ENCODE measurements at regions not wholly inside any gene's neighbourhood (a gene's known extent, or its start where the extent isn't known, plus 50 kb on each side); places are given as distances from the start of the nearest gene placed in this dataset.

- Histone ChIP-seq H3K27ac (ENCODE audit: low read length) (no peak overlapping the region), H3K9me3 (ENCODE audit: control insufficient read depth, low read depth, low read length) (no peaks in the 10 kb centered on the region), H3K4me1 (ENCODE audit: control insufficient read depth, low read depth, low read length) (peaks cover 18% of the 10 kb centered on the region), H3K36me3 (ENCODE audit: control insufficient read depth, low read depth, low read length) (no peaks in the 10 kb centered on the region), H3K27me3 (ENCODE audit: control insufficient read depth, insufficient read depth, low read length) (no peaks in the 10 kb centered on the region), H3K4me3 (ENCODE audit: low read length) (no peak overlapping the region), H3K9ac (ENCODE audit: low read length) (no peak overlapping the region)
Measured at GRCh38 chr1:163540727-163541126, 219.0 kb downstream of the NUF2 start.

GRCh38 chr1:163544441-163544840 lies 222.7 kb downstream of the NUF2 start:
- Histone ChIP-seq H3K9me3 (ENCODE audit: control insufficient read depth, low read depth, low read length) (no peaks in the 10 kb centered on the region), H3K9ac (ENCODE audit: low read length) (no peak overlapping the region), H3K4me1 (ENCODE audit: control insufficient read depth, low read depth, low read length) (peaks cover 3% of the 10 kb centered on the region), H3K36me3 (ENCODE audit: control insufficient read depth, low read depth, low read length) (no peaks in the 10 kb centered on the region), H3K27me3 (ENCODE audit: control insufficient read depth, insufficient read depth, low read length) (no peaks in the 10 kb centered on the region), H3K4me3 (ENCODE audit: low read length) (no peak overlapping the region), H3K27ac (ENCODE audit: low read length) (no peak overlapping the region)

DNA sequence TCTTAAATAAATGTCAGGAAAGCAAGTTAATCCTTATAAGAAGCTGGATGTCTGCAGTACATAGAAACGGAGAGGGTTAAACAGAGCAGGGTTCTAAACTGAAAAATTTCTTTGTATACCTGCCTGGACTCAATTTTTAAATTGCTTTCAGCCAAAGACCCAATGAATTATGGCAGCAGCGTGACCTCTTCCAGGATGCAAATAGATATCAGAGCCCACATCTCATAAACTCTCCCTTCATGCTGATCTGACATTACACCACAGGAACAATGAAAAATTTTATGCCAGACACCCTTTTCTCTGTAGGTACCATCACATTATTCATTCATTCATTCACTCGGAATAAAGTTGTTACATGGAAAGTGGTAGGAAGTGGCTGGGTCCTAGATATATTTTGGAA lies 236.4 kb downstream of the NUF2 start:
- H3K4me3 ChIP-seq (ENCODE audit: low read length) = no peak overlapping the region
- H3K4me1 ChIP-seq (ENCODE audit: control insufficient read depth, low read depth, low read length) = peaks cover 7% of the 10 kb centered on the region
- H3K27me3 ChIP-seq (ENCODE audit: control insufficient read depth, insufficient read depth, low read length) = peaks cover 28% of the 10 kb centered on the region
- H3K9me3 ChIP-seq (ENCODE audit: control insufficient read depth, low read depth, low read length) = no peaks in the 10 kb centered on the region
- H3K27ac ChIP-seq (ENCODE audit: low read length) = no peak overlapping the region
- H3K36me3 ChIP-seq (ENCODE audit: control insufficient read depth, low read depth, low read length) = no peaks in the 10 kb centered on the region
- no peak overlapping the region for H3K9ac ChIP-seq (ENCODE audit: low read length)

GRCh38 chr1:163561580-163562295 lies 240.0 kb downstream of the NUF2 start:
- Histone ChIP-seq H3K9ac (ENCODE audit: low read length) (no peak overlapping the region), H3K4me3 (ENCODE audit: low read length) (no peak overlapping the region), H3K9me3 (ENCODE audit: control insufficient read depth, low read depth, low read length) (no peaks in the 10 kb centered on the region), H3K36me3 (ENCODE audit: control insufficient read depth, low read depth, low read length) (no peaks in the 10 kb centered on the region), H3K27ac (ENCODE audit: low read length) (no peak overlapping the region), H3K27me3 (ENCODE audit: control insufficient read depth, insufficient read depth, low read length) (peaks cover 28% of the 10 kb centered on the region), H3K4me1 (ENCODE audit: control insufficient read depth, low read depth, low read length) (peaks cover 33% of the 10 kb centered on the region)

GRCh38 chr1:163562355-163562754 lies 240.6 kb downstream of the NUF2 start:
- Histone ChIP-seq H3K9me3 (ENCODE audit: control insufficient read depth, low read depth, low read length) (no peaks in the 10 kb centered on the region), H3K27ac (ENCODE audit: low read length) (no peak overlapping the region), H3K27me3 (ENCODE audit: control insufficient read depth, insufficient read depth, low read length) (peaks cover 28% of the 10 kb centered on the region), H3K36me3 (ENCODE audit: control insufficient read depth, low read depth, low read length) (no peaks in the 10 kb centered on the region), H3K9ac (ENCODE audit: low read length) (no peak overlapping the region), H3K4me1 (ENCODE audit: control insufficient read depth, low read depth, low read length) (peaks cover 37% of the 10 kb centered on the region), H3K4me3 (ENCODE audit: low read length) (no peak overlapping the region)

- H3K4me3 ChIP-seq (ENCODE audit: low read length) = no peak overlapping the region
- no peak overlapping the region for H3K27ac ChIP-seq (ENCODE audit: low read length)
- peaks cover 37% of the 10 kb centered on the region for H3K4me1 ChIP-seq (ENCODE audit: control insufficient read depth, low read depth, low read length)
- H3K9ac ChIP-seq (ENCODE audit: low read length) = peak overlapping the region; percentile 2
- H3K9me3 ChIP-seq (ENCODE audit: control insufficient read depth, low read depth, low read length) = no peaks in the 10 kb centered on the region
- H3K27me3 ChIP-seq (ENCODE audit: control insufficient read depth, insufficient read depth, low read length) = peaks cover 8% of the 10 kb centered on the region
- no peaks in the 10 kb centered on the region for H3K36me3 ChIP-seq (ENCODE audit: control insufficient read depth, low read depth, low read length)
Measured at GRCh38 chr1:163565166-163565565, 243.4 kb downstream of the NUF2 start.

GRCh38 chr1:163570071-163570470 lies 248.3 kb downstream of the NUF2 start:
- H3K9ac ChIP-seq (ENCODE audit: low read length) = no peak overlapping the region
- H3K9me3 ChIP-seq (ENCODE audit: control insufficient read depth, low read depth, low read length) = no peaks in the 10 kb centered on the region
- no peaks in the 10 kb centered on the region for H3K36me3 ChIP-seq (ENCODE audit: control insufficient read depth, low read depth, low read length)
- peaks cover 16% of the 10 kb centered on the region for H3K4me1 ChIP-seq (ENCODE audit: control insufficient read depth, low read depth, low read length)
- no peak overlapping the region for H3K27ac ChIP-seq (ENCODE audit: low read length)
- H3K4me3 ChIP-seq (ENCODE audit: low read length) = no peak overlapping the region
- H3K27me3 ChIP-seq (ENCODE audit: control insufficient read depth, insufficient read depth, low read length) = no peaks in the 10 kb centered on the region

- Histone ChIP-seq H3K27ac (ENCODE audit: low read length) (no peak overlapping the region), H3K36me3 (ENCODE audit: control insufficient read depth, low read depth, low read length) (no peaks in the 10 kb centered on the region), H3K4me1 (ENCODE audit: control insufficient read depth, low read depth, low read length) (peaks cover 2% of the 10 kb centered on the region), H3K9ac (ENCODE audit: low read length) (no peak overlapping the region), H3K9me3 (ENCODE audit: control insufficient read depth, low read depth, low read length) (no peaks in the 10 kb centered on the region), H3K4me3 (ENCODE audit: low read length) (no peak overlapping the region), H3K27me3 (ENCODE audit: control insufficient read depth, insufficient read depth, low read length) (no peaks in the 10 kb centered on the region)
Measured at GRCh38 chr1:163571950-163572349, 250.2 kb downstream of the NUF2 start.

- Histone ChIP-seq H3K9ac (ENCODE audit: low read length) (no peak overlapping the region), H3K27me3 (ENCODE audit: control insufficient read depth, insufficient read depth, low read length) (no peaks in the 10 kb centered on the region), H3K27ac (ENCODE audit: low read length) (no peak overlapping the region), H3K36me3 (ENCODE audit: control insufficient read depth, low read depth, low read length) (no peaks in the 10 kb centered on the region), H3K9me3 (ENCODE audit: control insufficient read depth, low read depth, low read length) (no peaks in the 10 kb centered on the region), H3K4me3 (ENCODE audit: low read length) (no peak overlapping the region), H3K4me1 (ENCODE audit: control insufficient read depth, low read depth, low read length) (no peaks in the 10 kb centered on the region)
Measured at GRCh38 chr1:163574119-163574518, 252.4 kb downstream of the NUF2 start.

DNA sequence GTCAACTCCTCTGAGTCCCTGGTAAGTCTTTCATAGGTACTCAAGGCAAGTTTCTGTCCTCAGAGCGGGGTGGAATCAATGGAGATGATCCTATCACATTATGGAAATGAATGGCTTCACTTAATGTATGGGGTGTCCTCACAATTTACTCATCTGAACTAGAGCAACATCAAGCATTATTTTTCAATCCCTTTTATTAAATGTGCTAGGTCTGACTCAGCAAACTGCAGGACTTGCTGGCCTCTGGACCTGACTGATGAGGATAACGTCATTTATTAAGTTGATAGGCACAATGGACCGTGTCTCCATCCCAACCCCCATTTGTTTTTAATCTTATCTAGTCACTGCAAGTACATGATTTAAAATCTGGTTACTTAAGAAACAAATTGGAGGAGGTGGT lies 259.2 kb downstream of the NUF2 start:
- Histone ChIP-seq H3K36me3 (ENCODE audit: control insufficient read depth, low read depth, low read length) (no peaks in the 10 kb centered on the region), H3K9me3 (ENCODE audit: control insufficient read depth, low read depth, low read length) (no peaks in the 10 kb centered on the region), H3K27ac (ENCODE audit: low read length) (no peak overlapping the region), H3K9ac (ENCODE audit: low read length) (no peak overlapping the region), H3K4me3 (ENCODE audit: low read length) (no peak overlapping the region), H3K27me3 (ENCODE audit: control insufficient read depth, insufficient read depth, low read length) (no peaks in the 10 kb centered on the region), H3K4me1 (ENCODE audit: control insufficient read depth, low read depth, low read length) (no peaks in the 10 kb centered on the region)

GRCh38 chr1:163583661-163584181 lies 262.0 kb downstream of the NUF2 start:
- no peaks in the 10 kb centered on the region for H3K27me3 ChIP-seq (ENCODE audit: control insufficient read depth, insufficient read depth, low read length)
- H3K9me3 ChIP-seq (ENCODE audit: control insufficient read depth, low read depth, low read length) = no peaks in the 10 kb centered on the region
- H3K9ac ChIP-seq (ENCODE audit: low read length) = no peak overlapping the region
- H3K36me3 ChIP-seq (ENCODE audit: control insufficient read depth, low read depth, low read length) = no peaks in the 10 kb centered on the region
- no peak overlapping the region for H3K4me3 ChIP-seq (ENCODE audit: low read length)
- H3K4me1 ChIP-seq (ENCODE audit: control insufficient read depth, low read depth, low read length) = no peaks in the 10 kb centered on the region
- no peak overlapping the region for H3K27ac ChIP-seq (ENCODE audit: low read length)

DNA sequence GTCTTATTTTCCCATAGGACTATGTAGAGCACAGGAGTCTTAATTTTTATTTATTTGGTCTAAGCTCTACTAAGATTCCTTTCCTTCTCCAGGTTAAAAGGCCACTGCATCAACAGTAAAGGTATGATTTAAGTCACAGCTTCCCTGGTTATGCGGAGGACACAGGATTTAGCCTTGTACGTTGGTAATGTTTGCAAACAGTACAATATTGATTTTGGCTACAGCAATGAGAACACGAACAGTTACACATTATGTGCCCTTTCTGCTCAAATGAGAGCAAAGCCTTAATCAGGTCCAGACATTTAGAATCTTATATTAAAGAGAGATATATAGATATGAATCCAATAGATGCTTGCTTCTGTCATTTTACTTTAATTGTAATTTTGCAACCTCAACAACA lies 264.0 kb downstream of the NUF2 start:
- no peak overlapping the region for H3K9ac ChIP-seq (ENCODE audit: low read length)
- no peaks in the 10 kb centered on the region for H3K36me3 ChIP-seq (ENCODE audit: control insufficient read depth, low read depth, low read length)
- no peak overlapping the region for H3K27ac ChIP-seq (ENCODE audit: low read length)
- no peak overlapping the region for H3K4me3 ChIP-seq (ENCODE audit: low read length)
- no peaks in the 10 kb centered on the region for H3K27me3 ChIP-seq (ENCODE audit: control insufficient read depth, insufficient read depth, low read length)
- H3K9me3 ChIP-seq (ENCODE audit: control insufficient read depth, low read depth, low read length) = no peaks in the 10 kb centered on the region
- no peaks in the 10 kb centered on the region for H3K4me1 ChIP-seq (ENCODE audit: control insufficient read depth, low read depth, low read length)

All from iPS-18a (cell line).